OCI-LY3 (cell line): ENCODE measurements at regions not wholly inside any gene's neighbourhood (a gene's known extent, or its start where the extent isn't known, plus 50 kb on each side); places are given as distances from the start of the nearest gene placed in this dataset.

Experiments used
- H2AFZ ChIP-seq: fragments of 200-600, 300-600 bp; shearing (Covaris generic); 2 replicates; pipeline ENCODE4 v1.6.0; 2014; ENCODE audit warnings: antibody characterized with exemption, low read depth, low read length
- H3K27ac ChIP-seq: fragments of 200-600, 300-600 bp; sonication (generic); 2 replicates; pipeline ENCODE4 v1.5.1; 2014; ENCODE audit warnings: mild to moderate bottlenecking, low read length, moderate library complexity, mixed read lengths
- H3K27me3 ChIP-seq: fragments of 200-600, 300-600 bp; sonication (generic); 2 replicates; pipeline ENCODE4 v1.6.1; 2014; ENCODE audit warnings: low read depth, low read length, mixed read lengths
- H3K36me3 ChIP-seq: fragments of 200-600, 300-600 bp; sonication (generic); replicated peaks from 2 replicates; pipeline ENCODE3; 2014; ENCODE audit warnings: low read depth, low read length, mixed read lengths
- H3K4me1 ChIP-seq: fragments of 300-600, 200-600 bp; sonication (generic); 2 replicates; pipeline ENCODE4 v1.6.1; 2014; ENCODE audit warnings: low read length, mixed read lengths
- H3K4me2 ChIP-seq: fragments of 200-600, 300-600 bp; sonication (generic); 2 replicates; pipeline ENCODE4 v1.6.1; 2014; ENCODE audit warnings: low read length, mixed read lengths
- H3K4me3 ChIP-seq: fragments of 300-600, 200-600 bp; sonication (generic); 2 replicates; pipeline ENCODE4 v1.5.1; 2014; ENCODE audit warnings: antibody characterized with exemption, mild to moderate bottlenecking, low read length, moderate library complexity
- H3K79me2 ChIP-seq: fragments of 300-600, 200-600 bp; shearing (Covaris generic); 2 replicates; pipeline ENCODE4 v1.6.1; 2014; ENCODE audit warnings: mild to moderate bottlenecking, low read length, mixed read lengths
- H3K9ac ChIP-seq: fragments of 300-600, 200-600 bp; shearing (Covaris generic); 2 replicates; pipeline ENCODE4 v1.6.0; 2014; ENCODE audit warnings: mild to moderate bottlenecking, low read length, moderate library complexity
- H3K9me3 ChIP-seq: fragments of 200-600, 300-600 bp; shearing (Covaris generic); 2 replicates; pipeline ENCODE4 v1.6.1; 2014; ENCODE audit warnings: low read length, mixed read lengths; ENCODE audit not compliant: insufficient read depth
- H4K20me1 ChIP-seq: fragments of 200-600, 300-600 bp; sonication (generic); 2 replicates; pipeline ENCODE4 v1.6.1; 2016; ENCODE audit warnings: low read length, mixed read lengths; ENCODE audit not compliant: insufficient read depth
- CTCF ChIP-seq: fragments of 200-600, 300-600 bp; sonication (generic); IDR thresholded peaks from 2 replicates; pipeline ENCODE4 v1.5.1; 2014; ENCODE audit warnings: antibody characterized with exemption, low read length, low read depth
- EZH2phosphoT487 ChIP-seq: fragments of 200-600 bp; shearing (Covaris generic); IDR thresholded peaks from 2 replicates; pipeline ENCODE4 v1.6.1; 2018; ENCODE audit warnings: antibody characterized with exemption, mixed run types, low read depth

GRCh38 chr6:21816231-21816630 lies 222.7 kb downstream of the SOX4 start:
- Histone ChIP-seq H4K20me1 (no peaks in the 10 kb centered on the region), H3K9ac (no peak overlapping the region), H3K79me2 (no peaks in the 10 kb centered on the region), H3K27me3 (no peaks in the 10 kb centered on the region), H3K9me3 (no peaks in the 10 kb centered on the region), H3K4me1 (no peaks in the 10 kb centered on the region), H3K4me3 (no peak overlapping the region), H2AFZ (no peak overlapping the region), H3K4me2 (no peak overlapping the region), H3K36me3 (no peaks in the 10 kb centered on the region), H3K27ac (no peak overlapping the region)
- TF ChIP-seq EZH2phosphoT487: no peak
- no peak for TF ChIP-seq CTCF

GRCh38 chr6:21820442-21820841 lies 226.9 kb downstream of the SOX4 start:
- Histone ChIP-seq H3K27me3 (no peaks in the 10 kb centered on the region), H3K9ac (no peak overlapping the region), H3K27ac (no peak overlapping the region), H2AFZ (no peak overlapping the region), H3K4me2 (no peak overlapping the region), H3K79me2 (no peaks in the 10 kb centered on the region), H3K9me3 (no peaks in the 10 kb centered on the region), H3K36me3 (no peaks in the 10 kb centered on the region), H3K4me1 (no peaks in the 10 kb centered on the region), H4K20me1 (no peaks in the 10 kb centered on the region), H3K4me3 (no peak overlapping the region)
- TF ChIP-seq EZH2phosphoT487 (no peak), CTCF (no peak)

- Histone ChIP-seq H3K4me2 (no peak overlapping the region), H3K27ac (no peak overlapping the region), H3K27me3 (no peaks in the 10 kb centered on the region), H3K9ac (no peak overlapping the region), H3K36me3 (no peaks in the 10 kb centered on the region), H3K4me3 (no peak overlapping the region), H2AFZ (no peak overlapping the region), H3K79me2 (no peaks in the 10 kb centered on the region), H3K9me3 (no peaks in the 10 kb centered on the region), H4K20me1 (no peaks in the 10 kb centered on the region), H3K4me1 (no peaks in the 10 kb centered on the region)
- no peak for TF ChIP-seq CTCF
Observed at GRCh38 chr6:21823371-21823770, 229.8 kb downstream of the SOX4 start.

GRCh38 chr6:21824431-21825177 lies 231.1 kb downstream of the SOX4 start:
- TF ChIP-seq EZH2phosphoT487: no peak
- TF ChIP-seq CTCF: no peak
- H3K9ac ChIP-seq: no peak overlapping the region
- no peaks in the 10 kb centered on the region for H3K4me1 ChIP-seq
- no peaks in the 10 kb centered on the region for H3K9me3 ChIP-seq
- no peak overlapping the region for H3K4me2 ChIP-seq
- no peaks in the 10 kb centered on the region for H3K27me3 ChIP-seq
- H2AFZ ChIP-seq: no peak overlapping the region
- H3K79me2 ChIP-seq: no peaks in the 10 kb centered on the region
- H4K20me1 ChIP-seq: no peaks in the 10 kb centered on the region
- no peak overlapping the region for H3K27ac ChIP-seq
- no peaks in the 10 kb centered on the region for H3K36me3 ChIP-seq
- no peak overlapping the region for H3K4me3 ChIP-seq
